GM19452 (cell line): ENCODE measurements at regions not wholly inside any gene's neighbourhood (a gene's known extent, or its start where the extent isn't known, plus 50 kb on each side); places are given as distances from the start of the nearest gene placed in this dataset.
"Not testable (repeated sequence)": the region's sequence is repeated elsewhere in the genome, so short reads cannot be mapped to it uniquely, and the experiment has no call there.

ENCODE experiments used
- ATAC-seq: cut with Tn5 transposase; IDR thresholded peaks from one replicate; pipeline ENCODE4 v1.9.1; 2021; ENCODE audit not compliant: unreplicated experiment

DNA sequence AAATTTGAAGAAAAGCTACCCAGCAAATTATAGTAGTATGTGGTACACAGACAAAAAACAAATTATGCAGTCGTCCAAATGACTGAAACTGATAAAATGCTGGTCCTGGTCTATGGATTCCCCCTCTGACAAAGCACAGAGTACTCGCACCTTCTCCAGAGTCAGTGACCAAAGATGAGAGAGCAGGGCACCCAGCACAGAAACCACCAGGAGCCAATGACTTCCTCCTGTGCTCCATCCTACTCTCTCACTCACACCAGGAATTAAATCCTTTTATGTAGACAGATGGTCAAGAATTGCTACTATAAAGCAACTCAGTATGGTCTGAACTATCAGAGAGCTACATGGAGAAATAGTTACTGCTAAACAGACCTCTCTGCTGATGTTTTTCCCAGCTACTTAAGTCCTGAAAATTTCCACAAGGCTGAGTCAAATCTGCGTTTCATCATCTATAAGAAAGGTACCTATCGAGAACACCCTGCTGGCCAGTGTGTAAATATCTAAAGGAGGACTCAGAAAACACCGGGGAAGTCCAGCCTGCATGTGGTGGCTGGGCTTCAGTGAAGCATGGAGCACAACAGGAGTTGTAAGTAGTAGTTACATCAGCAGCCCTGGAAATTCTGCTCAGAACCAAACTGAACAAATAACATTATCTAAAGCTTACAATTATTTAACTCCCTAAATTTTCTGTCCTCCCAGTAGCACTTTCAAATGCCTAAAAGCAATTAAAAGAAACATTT lies 84.5 kb upstream of the FBXO28 start:
- peak; percentile 92 for ATAC-seq

DNA sequence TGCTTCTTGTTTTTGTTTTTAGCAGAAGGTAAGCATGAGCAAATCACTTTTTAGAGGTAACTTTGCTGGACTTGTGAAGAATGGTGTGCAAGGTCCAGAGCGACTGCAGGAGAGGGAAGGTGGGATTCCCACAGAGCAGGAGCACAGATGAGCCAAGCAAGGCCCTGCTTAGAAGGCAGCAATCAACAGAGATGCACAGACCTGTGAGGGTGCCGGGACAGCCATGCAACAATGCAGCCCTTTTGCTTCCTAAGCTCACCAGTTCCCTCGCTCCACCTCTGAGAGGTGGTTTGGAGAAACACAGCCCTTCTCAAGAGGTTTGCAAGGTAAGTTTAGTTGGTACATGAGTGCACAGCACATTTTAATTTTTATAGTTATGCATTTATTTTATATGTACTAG lies 85.1 kb upstream of the FBXO28 start:
- ATAC-seq, result not testable (repeated sequence)

DNA sequence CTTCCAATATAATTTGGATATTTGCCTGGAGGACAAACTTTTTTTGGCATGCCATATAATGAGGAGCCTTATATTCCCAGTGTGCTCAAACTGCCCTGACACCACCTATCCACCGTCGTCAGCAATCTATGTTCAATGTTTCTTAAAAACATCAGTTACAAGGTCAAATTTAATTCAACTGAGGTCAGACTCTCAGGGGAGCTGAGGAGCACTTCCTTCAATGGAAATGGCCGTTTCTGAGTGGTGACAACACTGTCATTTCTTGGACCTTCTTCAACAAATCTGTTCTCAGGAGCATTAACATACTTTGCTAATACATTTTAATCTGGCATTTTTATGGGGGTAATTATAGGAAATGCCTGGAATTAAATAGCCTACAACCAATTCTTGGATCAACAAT lies 90.8 kb upstream of the FBXO28 start:
- not testable (repeated sequence) for ATAC-seq

DNA sequence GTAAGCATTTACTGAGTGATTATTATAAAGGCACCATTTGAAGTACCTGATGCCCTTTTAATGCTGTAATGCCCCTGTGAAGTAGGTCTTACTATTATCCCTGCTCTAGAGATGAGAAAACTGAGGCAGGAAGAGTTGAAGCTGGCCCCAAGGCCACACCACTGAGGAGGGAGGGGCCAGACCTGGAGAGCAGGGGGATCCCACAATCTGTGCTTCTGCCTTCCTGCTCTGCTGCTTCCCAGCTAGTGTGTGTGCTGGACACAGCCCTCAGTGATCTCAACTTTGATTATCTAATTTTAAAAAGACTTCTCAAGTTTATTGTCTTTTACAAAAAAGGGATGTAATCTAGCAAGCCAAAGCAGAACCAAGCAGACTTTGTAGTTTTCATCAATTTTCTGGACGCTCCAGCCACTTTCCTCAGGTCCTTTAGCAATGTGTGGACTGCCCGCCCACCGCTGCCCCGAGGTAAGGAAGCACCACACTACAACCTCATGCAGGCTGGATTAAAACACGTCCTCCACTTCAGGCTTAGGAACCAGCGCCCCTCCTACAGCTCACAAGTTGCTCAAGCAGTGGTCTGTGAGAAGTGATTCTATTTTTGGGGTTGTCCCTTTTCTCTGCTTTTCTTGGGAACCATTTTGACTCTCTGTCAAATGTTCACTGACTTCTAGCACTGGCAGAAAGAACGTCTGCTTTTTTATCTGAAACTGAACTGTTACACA lies 91.5 kb upstream of the FBXO28 start:
- ATAC-seq, result not testable (repeated sequence)

DNA sequence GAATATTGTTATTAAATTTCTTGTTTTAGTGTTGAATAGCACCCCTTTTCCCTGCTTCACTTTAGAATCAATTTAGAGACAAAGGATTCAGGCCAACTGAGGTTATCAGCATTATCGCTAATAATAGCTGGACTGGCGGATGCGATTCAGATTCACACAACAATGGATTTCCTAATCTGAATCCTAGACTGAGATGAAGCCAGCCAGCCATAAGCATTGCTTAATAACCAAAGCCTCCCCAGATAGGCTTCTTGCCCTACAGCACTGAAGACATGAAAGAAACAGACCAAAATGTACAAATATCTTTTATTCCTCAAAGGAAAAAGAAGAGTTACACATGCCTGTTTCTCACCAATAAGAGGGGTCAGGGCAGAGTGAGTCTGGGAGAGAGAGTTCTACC lies 94.0 kb upstream of the FBXO28 start:
- ATAC-seq, result not testable (repeated sequence)

DNA sequence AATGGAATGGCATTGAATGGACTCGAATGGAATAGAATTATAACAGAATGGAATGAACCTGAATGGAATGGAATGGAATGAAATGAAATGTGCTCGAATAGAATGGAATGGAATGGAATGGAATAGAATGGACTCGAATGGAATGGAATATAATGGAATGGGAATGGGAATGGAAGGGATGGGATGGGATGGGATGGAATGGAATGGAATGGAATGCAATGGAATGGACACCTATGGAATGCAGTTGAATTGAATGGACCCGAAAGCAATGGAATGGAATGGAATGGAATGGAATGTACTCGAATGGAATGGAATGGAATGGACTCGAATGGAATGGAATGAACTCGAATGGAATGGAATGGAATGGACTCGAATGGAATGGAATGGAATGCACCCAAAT lies 98.1 kb upstream of the FBXO28 start:
- not testable (repeated sequence) for ATAC-seq

DNA sequence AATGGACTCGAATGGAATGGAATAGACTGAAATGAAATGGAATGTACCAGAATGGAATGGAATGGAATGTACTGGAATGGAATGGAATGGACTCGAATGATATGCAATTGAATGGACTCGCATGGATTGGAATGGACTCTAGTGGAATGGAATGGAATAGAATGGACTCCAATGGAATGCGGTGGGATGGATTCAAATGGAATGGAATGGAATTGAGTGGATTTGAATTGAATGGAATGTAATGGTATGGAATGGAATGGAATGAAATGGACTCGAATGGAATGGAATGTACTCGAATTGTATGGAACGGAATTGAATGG lies 99.6 kb upstream of the FBXO28 start:
- no peak for ATAC-seq

DNA sequence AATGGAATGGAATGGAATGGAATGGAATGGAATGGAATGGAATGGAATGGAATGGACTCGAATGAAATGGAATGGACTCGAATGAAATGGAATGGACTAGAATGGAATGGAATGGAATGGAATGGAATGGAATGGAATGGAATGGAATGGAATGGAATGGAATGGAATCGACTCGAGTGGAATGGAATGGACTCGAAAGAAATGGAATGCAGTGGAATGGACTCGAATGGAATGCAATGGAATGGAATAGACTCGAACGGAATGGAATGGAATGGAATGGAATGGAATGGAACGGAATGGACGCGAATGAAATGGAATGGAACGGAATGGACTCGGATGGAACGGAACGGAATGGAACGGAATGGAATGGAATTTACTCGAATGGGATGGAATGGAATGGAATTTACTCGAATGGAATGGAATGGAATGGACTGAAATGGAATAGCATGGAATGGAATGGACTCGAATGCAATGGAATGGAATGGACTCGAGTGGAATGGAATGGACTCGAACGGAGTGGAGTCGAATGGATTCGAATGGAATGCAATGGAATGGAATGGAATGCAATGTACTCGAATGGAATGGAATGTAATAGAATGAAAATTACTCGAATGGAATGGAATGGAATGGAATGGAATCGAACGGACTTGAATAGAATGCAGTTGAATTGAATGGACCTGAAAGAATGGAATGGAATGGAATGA lies 100.1 kb upstream of the FBXO28 start:
- not testable (repeated sequence) for ATAC-seq

DNA sequence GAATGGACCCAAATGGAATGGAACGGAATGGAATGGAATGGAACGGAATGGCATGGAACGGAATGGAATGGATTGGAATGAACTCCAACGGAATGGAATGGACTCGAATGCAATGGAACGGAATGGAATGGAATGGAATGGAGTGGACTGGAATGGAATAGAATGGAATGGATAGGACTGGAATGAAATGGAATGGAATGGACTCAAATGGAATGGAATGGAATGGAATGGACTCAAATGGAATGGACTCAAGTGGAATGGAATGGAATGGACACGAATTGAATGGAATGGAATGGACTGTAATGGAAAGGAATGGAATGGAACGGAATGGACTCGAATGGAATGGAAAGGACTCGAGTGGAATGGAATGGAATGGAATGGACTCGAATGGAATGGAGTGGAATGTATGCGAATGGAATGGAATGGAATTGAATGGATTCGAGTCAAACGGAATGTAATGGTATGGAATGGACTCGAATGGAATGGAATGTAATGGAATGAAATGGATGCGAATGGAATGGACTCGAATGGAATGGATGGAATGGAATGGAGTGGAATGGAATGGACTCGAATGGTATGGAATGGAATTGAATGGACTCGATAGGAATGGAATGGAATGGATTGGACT lies 101.0 kb upstream of the FBXO28 start:
- not testable (repeated sequence) for ATAC-seq

DNA sequence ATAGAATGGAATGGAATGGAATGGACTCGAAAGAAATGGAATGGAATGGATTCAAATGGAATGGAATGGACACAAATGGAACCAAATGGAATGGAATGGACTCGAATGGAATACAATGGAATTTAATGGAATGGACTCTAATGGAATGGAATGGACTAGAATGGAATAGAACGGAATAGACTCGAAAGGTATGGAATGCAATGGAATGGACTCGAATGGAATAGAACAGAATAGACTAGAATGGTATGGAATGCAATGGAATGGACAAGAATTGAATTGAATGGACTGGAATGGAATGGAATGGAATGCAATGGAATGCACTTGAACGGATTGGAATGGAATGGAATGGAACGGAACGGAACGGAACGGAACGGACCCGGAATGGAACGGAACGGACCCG lies 101.7 kb upstream of the FBXO28 start:
- ATAC-seq, result not testable (repeated sequence)

DNA sequence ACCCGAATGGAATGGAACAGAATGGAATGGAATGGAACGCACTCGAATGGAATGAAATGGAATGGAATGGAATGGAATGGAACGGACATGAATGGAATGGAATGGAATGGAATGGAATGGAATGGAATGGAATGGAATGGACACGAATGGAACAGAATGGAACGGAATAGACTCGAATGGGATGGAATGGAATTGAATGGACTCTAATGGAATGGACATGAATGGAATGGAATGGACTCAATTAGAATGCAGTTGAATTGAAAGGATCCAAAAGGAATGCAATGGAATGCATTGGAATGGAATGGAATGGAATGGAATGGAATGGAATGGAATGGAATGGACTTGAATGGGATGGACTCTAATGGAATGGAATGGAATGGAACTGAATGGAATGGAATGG lies 102.2 kb upstream of the FBXO28 start:
- ATAC-seq, result not testable (repeated sequence)

DNA sequence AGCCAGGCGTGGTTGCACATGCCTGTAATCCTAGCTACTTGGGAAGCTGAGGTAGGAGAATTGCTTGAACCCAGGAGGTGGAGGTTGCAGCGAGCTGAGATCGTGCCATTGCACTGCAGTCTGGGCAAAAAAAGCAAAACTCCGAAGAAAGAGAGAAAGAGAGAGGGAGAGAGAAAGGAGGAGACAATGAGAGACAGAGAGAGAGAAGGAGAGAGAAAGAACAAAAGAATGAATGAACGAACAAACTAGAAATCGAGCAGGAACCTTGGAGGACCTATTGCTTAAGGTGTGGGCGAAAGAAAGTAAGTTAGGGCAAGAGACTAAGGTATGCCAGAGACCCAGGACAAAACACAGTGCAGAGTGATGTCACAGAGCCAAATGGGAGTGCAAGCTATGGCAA lies 102.8 kb upstream of the FBXO28 start:
- ATAC-seq, result not testable (repeated sequence)

DNA sequence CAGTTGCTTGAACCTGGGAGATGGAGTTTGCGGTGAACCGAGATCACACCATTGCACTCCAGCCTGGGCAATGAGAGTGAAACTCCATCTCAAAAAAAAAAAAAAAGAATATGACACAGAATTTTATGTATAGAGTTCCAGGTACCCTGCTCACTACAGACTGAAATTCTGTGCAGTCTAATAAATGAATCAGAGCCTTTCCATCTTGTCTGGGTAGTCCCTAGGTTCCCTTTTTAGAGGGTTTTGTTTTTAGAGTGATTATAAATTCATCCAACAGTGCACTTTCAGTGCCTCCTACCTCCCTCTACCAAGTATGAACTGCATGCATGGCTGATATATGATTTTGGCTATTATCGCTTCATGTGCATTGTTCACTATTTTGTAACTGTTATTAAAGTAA lies 107.9 kb upstream of the FBXO28 start:
- not testable (repeated sequence) for ATAC-seq

DNA sequence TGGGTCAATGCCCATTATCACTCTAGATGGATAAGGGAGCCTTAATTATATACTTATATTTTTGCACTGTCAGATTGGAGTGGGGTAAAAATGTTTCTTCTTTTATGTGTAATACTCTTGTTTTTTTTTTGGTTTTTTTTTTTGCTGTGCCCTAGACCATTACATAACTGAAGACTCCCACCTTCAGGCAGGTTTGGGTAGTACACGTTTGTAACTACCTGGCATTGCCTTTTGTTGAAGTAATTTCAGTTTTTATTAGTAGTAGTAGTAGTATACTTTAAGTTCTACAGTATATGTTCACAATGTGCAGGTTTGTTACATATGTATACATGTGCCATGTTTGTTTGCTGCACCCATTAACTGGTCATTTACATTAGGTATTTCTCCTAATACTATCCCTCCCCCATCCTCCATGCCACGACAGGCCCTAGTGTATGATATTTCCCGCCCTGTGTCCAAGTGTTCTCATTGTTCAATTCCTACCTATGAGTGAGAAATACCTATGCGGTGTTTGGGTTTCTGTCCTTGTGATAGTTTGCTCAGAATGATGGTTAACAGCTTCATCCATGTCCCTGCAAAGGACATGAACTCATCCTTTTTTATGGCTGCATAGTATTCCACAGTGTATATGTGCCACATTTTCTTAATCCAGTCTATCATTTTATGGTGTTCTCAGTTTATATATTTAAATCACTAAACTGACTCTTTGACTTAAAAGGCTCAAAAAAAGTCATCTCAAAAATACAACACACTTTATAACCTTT lies 109.2 kb upstream of the FBXO28 start:
- ATAC-seq, result not testable (repeated sequence)

DNA sequence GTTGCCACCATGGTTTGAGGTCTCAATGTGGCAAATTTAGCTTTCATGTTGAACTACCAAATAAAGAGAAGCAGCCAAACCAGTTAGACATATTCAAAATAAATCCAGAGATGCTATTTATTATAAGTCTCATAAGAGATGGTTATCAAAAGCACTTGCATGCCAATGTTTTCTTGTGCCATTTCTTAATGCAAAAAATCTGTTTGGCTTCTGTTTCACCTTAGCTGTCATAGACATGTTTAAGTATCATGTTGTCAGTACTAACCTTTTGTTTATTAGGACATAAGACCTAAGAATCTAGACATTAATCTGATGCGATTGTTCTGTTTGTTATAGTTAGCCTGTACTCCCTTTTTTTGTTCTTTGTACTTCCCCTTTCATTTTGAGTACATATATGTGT lies 110.0 kb upstream of the FBXO28 start:
- not testable (repeated sequence) for ATAC-seq

DNA sequence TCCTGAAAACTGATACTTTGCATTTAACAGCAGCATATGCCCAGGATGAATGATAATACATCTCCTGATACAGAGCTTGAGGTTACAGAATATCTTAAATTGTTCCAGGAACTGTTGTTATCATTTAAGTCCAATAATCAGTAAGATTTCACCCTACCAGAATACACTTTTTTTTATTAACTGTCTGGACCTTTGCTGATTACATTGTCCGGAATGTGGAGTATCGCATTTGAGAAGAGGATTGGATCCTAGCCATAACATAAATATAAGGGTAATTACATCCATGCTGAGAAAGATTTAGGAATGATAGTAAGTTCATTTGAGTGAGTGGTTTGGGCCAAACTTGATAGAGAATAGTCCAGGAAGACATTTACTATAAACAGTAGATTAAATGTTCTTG lies 112.2 kb upstream of the FBXO28 start:
- not testable (repeated sequence) for ATAC-seq

DNA sequence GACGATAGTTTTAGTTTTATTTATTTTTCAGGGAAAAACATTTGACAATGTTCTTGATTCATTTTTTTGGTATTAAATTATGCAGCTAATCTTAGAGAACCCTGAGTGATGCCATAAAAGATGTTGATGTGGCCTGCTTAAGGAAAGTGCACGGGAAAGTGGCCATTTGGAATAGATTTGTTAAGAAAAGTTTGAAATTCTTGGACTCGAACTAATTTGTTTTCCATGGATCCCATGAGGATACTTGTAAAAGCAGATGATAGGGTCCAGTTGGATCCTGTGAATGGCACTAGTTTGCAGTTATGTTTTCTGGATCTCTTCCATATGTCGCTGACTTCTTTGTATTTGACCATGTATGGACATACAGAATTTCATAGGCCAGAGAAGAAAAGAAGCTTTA lies 114.2 kb upstream of the FBXO28 start:
- not testable (repeated sequence) for ATAC-seq

DNA sequence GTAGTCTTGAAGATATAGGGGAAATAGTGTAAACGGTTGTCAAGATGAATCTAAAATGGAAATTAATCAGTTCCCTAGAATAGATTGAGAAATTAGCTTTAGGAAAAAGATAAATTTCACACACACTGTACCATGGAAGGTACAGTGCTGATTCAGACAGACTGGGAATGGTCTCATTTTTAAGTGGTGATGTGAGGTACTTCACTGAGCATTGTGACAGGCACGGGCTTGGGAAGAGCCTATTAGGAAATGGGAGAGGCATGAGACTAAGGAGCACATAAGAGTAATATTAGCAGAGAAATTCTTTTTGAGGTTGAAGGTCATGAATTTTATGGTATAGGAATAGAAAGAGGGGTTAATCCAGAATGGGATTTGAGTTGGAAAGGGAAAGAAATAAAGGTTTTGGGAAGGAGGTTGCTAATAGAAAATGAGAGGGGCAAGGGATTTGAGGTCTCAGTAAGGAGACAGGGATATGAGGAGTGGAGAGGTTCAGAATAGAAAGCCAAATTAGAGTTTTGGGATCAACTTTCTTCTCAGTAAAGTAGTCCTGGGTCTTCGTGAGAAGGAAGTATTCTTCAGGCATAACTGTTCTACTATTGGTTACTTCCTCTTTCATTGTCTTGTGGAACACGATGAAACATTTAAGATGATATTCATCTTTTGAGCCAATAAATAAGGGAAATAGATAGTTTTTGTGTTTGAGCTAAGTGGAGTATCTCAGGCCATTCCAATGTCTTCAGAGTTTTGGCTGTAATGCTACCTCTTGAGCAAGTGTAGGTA lies 115.0 kb upstream of the FBXO28 start:
- ATAC-seq, result not testable (repeated sequence)

DNA sequence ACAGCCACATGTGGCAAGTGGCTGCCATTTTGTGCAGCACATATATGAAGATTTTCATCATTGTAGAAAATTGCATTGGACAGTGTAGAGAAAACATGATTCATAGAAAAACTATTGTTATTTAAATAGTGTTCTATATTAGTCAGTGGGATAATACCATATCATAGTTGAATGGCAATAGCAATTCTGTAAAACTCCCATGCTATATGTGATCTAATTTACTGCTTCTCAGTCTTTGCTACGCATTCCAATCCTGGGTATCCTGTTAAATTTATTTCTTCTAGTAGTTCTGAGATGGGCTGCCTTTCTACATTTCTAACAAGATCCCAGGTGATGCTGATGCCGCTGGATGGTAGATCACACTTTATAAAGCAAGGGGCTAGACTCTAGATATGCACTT lies 117.5 kb upstream of the FBXO28 start:
- ATAC-seq, result not testable (repeated sequence)
